B cell (primary cell): ENCODE measurements at regions not wholly inside any gene's neighbourhood (a gene's known extent, or its start where the extent isn't known, plus 50 kb on each side); places are given as distances from the start of the nearest gene placed in this dataset.

ENCODE experiments used
- ATAC-seq: fragments of 200-7000 bp; cut with Tn5 transposase; one replicate; pipeline ENCODE4 v1.10.0; 2021; ENCODE audit warnings: low read depth, mild to moderate bottlenecking, moderate number of reproducible peaks, moderate library complexity
- CTCF ChIA-PET: fragments of 350-600 bp; sonication (Branson Sonifier 250); formaldehyde crosslinking; loops from one replicate; lab custom pipeline; 2021; ENCODE audit warnings: antibody characterized with exemption, inconsistent platforms; lab: Charles Lee
- POLR2A ChIA-PET: fragments of 350-600 bp; sonication (Branson Sonifier 250); formaldehyde crosslinking; loops from one replicate; lab custom pipeline; 2021; ENCODE audit warnings: antibody characterized with exemption; lab: Charles Lee
- DNase-seq: peaks from one replicate; pipeline ENCODE4 v3.0.0; 2013
- H2AFZ ChIP-seq: 2 replicates; pipeline ENCODE4 v1.6.1; 2012; ENCODE audit warnings: mild to moderate bottlenecking, low read depth, low read length; ENCODE audit not compliant: insufficient read depth, poor library complexity, severe bottlenecking
- H3K27ac ChIP-seq, 2 donors: 1 replicate in 1 of 2; 2 replicates in 1 of 2; pipeline ENCODE4 v1.5.1; 2012 to 2013; ENCODE audit warnings: low read length in 2 of 2, mild to moderate bottlenecking in 2 of 2, moderate library complexity in 1 of 2
- H3K27me3 ChIP-seq, 4 experiments: fragments of 200-600 bp in 1 of 4; sonication (generic) in 1 of 4; replicated peaks in 1 of 4; 1 replicate in 2 of 4; 2 replicates in 2 of 4; pipeline versions ENCODE4 v1.6.1 to v1.7.0; 2013 to 2016; ENCODE audit warnings: low read length in 3 of 4, mild to moderate bottlenecking in 2 of 4, mixed read lengths in 1 of 4, moderate library complexity in 1 of 4; ENCODE audit not compliant: insufficient read depth in 4 of 4, control insufficient read depth in 3 of 4; ENCODE audit errors: control extremely low read depth in 1 of 4
- H3K36me3 ChIP-seq, 2 experiments: replicated peaks in 1 of 2; 1 replicate in 1 of 2; 2 replicates in 1 of 2; pipeline versions ENCODE4 v1.6.1 to v1.7.1; 2013; ENCODE audit warnings: low read length in 1 of 2; ENCODE audit not compliant: insufficient read depth in 2 of 2, control insufficient read depth in 1 of 2; ENCODE audit errors: control extremely low read depth in 1 of 2, extremely low read depth in 1 of 2
- H3K4me1 ChIP-seq, 2 donors: fragments of 200-600 bp in 1 of 2; sonication (generic) in 1 of 2; 1 replicate in 1 of 2; 2 replicates in 1 of 2; pipeline versions ENCODE4 v1.5.1 to v1.6.1; 2013 to 2017; ENCODE audit warnings: low read length in 2 of 2; ENCODE audit not compliant: control insufficient read depth in 2 of 2, insufficient read depth in 2 of 2
- H3K4me2 ChIP-seq: replicated peaks from 2 replicates; pipeline ENCODE3; 2012; ENCODE audit warnings: mild to moderate bottlenecking, low read depth, low read length; ENCODE audit not compliant: poor library complexity, severe bottlenecking
- H3K4me3 ChIP-seq, 5 experiments: fragments of 200-600 bp in 1 of 5; sonication (generic) in 1 of 5; 1 replicate in 3 of 5; 2 replicates in 2 of 5; pipeline versions ENCODE4 v1.5.1 to v1.7.0; 2011 to 2016; ENCODE audit warnings: low read length in 4 of 5, mild to moderate bottlenecking in 4 of 5, low read depth in 2 of 5, control low read depth in 1 of 5, moderate library complexity in 1 of 5; ENCODE audit not compliant: insufficient read depth in 1 of 5; ENCODE audit errors: control extremely low read depth in 1 of 5, extremely low read depth in 1 of 5
- H3K79me2 ChIP-seq: fragments of 200-600 bp; sonication (generic); one replicate; pipeline ENCODE4 v1.6.0; 2016; ENCODE audit warnings: low read length; ENCODE audit not compliant: control insufficient read depth, insufficient read depth
- H3K9ac ChIP-seq: fragments of 200-600 bp; sonication (generic); 2 replicates; pipeline ENCODE4 v1.6.1; 2017; ENCODE audit warnings: mild to moderate bottlenecking, low read length, moderate library complexity
- H3K9me3 ChIP-seq, 3 donors: one replicate each; pipeline versions ENCODE4 v1.6.1 to v1.7.1; 2013; ENCODE audit warnings: low read length in 2 of 3; ENCODE audit not compliant: control insufficient read depth in 2 of 3, insufficient read depth in 1 of 3; ENCODE audit errors: control extremely low read depth in 1 of 3
- H4K20me1 ChIP-seq: 2 replicates; pipeline ENCODE4 v1.6.0; 2012; ENCODE audit warnings: mild to moderate bottlenecking, low read length; ENCODE audit not compliant: insufficient read depth, control insufficient read depth, poor library complexity, severe bottlenecking
- H3K27ac Mint-ChIP-seq: one replicate; pipeline ENCODE4 v1.8.0; 2021; ENCODE audit warnings: mixed read lengths
- H3K27me3 Mint-ChIP-seq: one replicate; pipeline ENCODE4 v1.8.0; 2021; ENCODE audit warnings: mixed read lengths
- H3K4me1 Mint-ChIP-seq: one replicate; pipeline ENCODE4 v1.8.0; 2021; ENCODE audit warnings: mixed read lengths
- H3K4me3 Mint-ChIP-seq: one replicate; pipeline ENCODE4 v1.8.0; 2021; ENCODE audit warnings: mixed read lengths
- H3K9me3 Mint-ChIP-seq: one replicate; pipeline ENCODE4 v1.8.0; 2022; ENCODE audit warnings: mixed read lengths; ENCODE audit not compliant: insufficient read depth
- CTCF ChIP-seq: fragments of 200-600 bp; IDR thresholded peaks from one replicate; pipeline ENCODE4 v1.8.0; 2022; ENCODE audit warnings: antibody characterized with exemption, mild to moderate bottlenecking
- EZH2 ChIP-seq: IDR thresholded peaks from 2 replicates; pipeline ENCODE4 v1.6.1; 2012; ENCODE audit warnings: borderline replicate concordance, low read depth, mild to moderate bottlenecking, moderate library complexity, low read length; ENCODE audit not compliant: insufficient read depth, poor library complexity, severe bottlenecking
- WGBS: methylation state at CpG from one replicate; pipeline ENCODE4 v1.1.5; 2013; ENCODE audit warnings: missing lambda C conversion rate; ENCODE audit not compliant: insufficient coverage; 5-methylcytosine and 5-hydroxymethylcytosine counted together
- intact Hi-C: fragments of 100-400 bp; cut with micrococcal nuclease; formaldehyde crosslinking; loops from one replicate; pipeline ENCODE4 v1.10.0; 2022

GRCh38 chr13:103692442-103692841 lies 626.2 kb upstream of the SLC10A2 start:
- Histone ChIP-seq H3K9ac (no peak overlapping the region), H2AFZ (no peak overlapping the region), H3K4me3 (no peak overlapping the region), H3K4me2 (no peak overlapping the region), H3K27me3 (no peaks in the 10 kb centered on the region), H3K27ac (no peak overlapping the region), H3K79me2 (no peaks in the 10 kb centered on the region), H3K36me3 (no peaks in the 10 kb centered on the region), H3K9me3 (peaks cover 0 to under 1% (median 0%) of the 10 kb centered on the region in 3 donors), H3K4me1 (no peaks in the 10 kb centered on the region), H4K20me1 (no peaks in the 10 kb centered on the region)
- no peak for DNase-seq
- CTCF ChIA-PET: no interaction called here
- WGBS: 70% methylated on average over 2 of the region's 4 CpGs
- H3K9me3 Mint-ChIP-seq: peaks cover under 1% of the 10 kb centered on the region
- no peaks in the 10 kb centered on the region for H3K4me1 Mint-ChIP-seq
- intact Hi-C loops: no loop called here
- H3K27me3 Mint-ChIP-seq: no peaks in the 10 kb centered on the region
- ATAC-seq: no peak
- POLR2A ChIA-PET: no interaction called here
- no peak overlapping the region for H3K4me3 Mint-ChIP-seq
- no peak for TF ChIP-seq EZH2
- TF ChIP-seq CTCF: no peak
- no peak overlapping the region for H3K27ac Mint-ChIP-seq

- Histone ChIP-seq H3K27me3 (no peaks in the 10 kb centered on the region), H3K27ac (no peak overlapping the region), H3K4me2 (no peak overlapping the region), H3K79me2 (no peaks in the 10 kb centered on the region), H4K20me1 (no peaks in the 10 kb centered on the region), H3K4me1 (no peaks in the 10 kb centered on the region), H3K9ac (no peak overlapping the region), H2AFZ (no peak overlapping the region), H3K9me3 (no peaks in the 10 kb centered on the region), H3K36me3 (no peaks in the 10 kb centered on the region), H3K4me3 (no peak overlapping the region)
- CTCF ChIA-PET: no interaction called here
- Mint-ChIP-seq H3K27ac (no peak overlapping the region), H3K4me1 (no peaks in the 10 kb centered on the region), H3K9me3 (peaks cover 2% of the 10 kb centered on the region), H3K4me3 (no peak overlapping the region), H3K27me3 (no peaks in the 10 kb centered on the region)
- no peak for TF ChIP-seq EZH2
- TF ChIP-seq CTCF: no peak
- intact Hi-C loops: no loop called here
- POLR2A ChIA-PET: no interaction called here
- DNase-seq (no peak), ATAC-seq (no peak)
These were observed 610.1 kb upstream of the SLC10A2 start for GRCh38 chr13:103676329-103676728.
